GM19025 (cell line): ENCODE measurements at regions not wholly inside any gene's neighbourhood (a gene's known extent, or its start where the extent isn't known, plus 50 kb on each side); places are given as distances from the start of the nearest gene placed in this dataset.
"Not testable (repeated sequence)": the region's sequence is repeated elsewhere in the genome, so short reads cannot be mapped to it uniquely, and the experiment has no call there.

Source experiments
- ATAC-seq: cut with Tn5 transposase; IDR thresholded peaks from one replicate; pipeline ENCODE4 v1.9.1; 2021; ENCODE audit warnings: mild to moderate bottlenecking, low read depth, moderate library complexity; ENCODE audit not compliant: unreplicated experiment

DNA sequence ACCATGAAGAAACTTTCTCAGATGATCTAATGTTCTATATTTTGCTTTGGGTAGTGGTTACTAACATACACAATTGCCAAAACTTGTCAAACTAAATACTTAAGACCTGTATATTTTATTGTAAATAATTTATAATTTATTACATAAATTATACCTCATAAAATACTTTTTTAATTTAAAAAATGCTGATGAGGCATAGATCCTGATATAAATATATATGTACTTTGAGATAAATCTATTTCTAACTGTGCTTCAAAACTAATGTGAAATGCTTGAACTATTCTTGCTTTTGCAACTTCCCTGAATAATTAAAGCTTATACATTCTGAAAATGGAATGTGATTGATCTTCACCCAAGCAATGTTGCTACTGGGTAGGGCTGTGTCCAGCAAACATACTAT is 568.8 kb downstream of the INSC start:
- ATAC-seq, result no peak

DNA sequence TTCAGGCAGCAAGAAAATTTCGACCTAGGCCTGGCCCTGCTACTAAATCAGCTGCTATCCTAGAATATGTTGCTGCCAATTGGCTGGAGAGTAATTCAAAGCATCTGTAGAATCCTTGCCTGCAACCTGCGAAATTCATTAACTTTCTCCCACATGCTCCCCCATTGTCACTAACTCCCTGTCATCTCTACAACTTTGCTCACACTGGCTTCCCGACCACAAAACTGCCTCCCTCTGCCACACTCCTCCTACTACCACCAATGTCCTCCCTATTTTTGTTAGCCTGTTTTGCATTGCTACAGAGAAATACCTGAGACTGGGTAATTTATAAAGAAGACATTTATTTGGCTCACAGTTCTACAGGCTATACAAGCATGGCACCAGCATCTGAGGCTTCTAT is 570.6 kb downstream of the INSC start:
- ATAC-seq, result no peak

DNA sequence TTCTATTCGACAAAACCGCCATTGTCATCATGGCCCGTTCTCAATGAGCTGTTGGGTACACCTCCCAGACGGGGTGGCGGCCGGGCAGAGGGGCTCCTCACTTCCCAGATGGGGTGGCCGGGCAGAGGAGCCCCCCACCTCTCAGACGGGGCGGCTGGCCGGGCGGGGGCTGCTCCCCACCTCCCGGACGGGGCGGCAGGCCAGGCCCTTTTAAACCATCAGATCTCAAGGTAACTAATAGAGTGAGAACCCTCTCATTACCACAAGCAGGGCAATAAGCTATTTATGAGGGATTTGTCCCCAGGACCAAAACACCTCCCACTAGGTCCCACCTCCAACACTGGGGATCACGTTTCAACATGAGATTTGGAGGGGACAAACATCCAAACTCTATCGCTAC is 571.5 kb downstream of the INSC start:
- ATAC-seq, result not testable (repeated sequence)

DNA sequence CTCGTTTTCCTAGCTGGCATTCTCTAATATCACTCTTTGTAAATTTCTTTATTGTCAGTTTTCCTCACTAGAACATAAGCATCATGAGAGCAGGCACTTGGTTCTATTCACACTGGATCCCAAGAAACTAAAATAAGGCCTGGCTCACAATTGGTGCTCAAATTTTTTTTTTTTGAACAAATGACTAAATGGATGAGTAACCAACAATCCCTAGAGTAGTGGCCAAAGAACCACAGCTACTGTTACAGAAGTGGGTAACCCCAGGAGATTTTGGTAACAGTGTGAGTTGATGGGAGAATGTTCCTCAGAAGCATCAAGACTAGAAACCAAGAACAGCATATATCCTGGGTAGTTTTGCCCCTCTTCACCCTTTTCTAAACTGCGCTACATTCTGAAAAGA is 572.6 kb downstream of the INSC start:
- ATAC-seq, result no peak

DNA sequence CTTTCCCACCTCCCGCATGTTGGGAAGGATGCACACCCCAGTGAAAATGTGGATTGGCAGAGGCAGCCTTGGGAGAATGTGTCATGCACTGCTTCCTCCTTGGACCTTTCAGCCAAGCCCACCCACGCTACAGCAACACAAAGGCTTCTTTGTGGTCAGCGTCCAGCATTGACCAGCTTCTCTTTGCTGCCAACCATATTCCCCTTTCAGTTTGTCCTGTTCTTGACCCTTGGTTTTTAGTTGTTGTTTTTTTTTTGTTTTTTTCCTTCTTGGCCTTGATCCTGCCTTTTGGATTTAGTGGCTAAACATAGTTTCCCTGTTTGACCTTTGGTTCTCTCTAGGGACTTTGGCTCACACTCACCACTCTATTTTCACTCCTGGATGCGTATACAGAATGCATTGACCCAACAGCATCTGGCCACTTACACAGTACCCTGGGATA is 573.6 kb downstream of the INSC start:
- no peak for ATAC-seq

DNA sequence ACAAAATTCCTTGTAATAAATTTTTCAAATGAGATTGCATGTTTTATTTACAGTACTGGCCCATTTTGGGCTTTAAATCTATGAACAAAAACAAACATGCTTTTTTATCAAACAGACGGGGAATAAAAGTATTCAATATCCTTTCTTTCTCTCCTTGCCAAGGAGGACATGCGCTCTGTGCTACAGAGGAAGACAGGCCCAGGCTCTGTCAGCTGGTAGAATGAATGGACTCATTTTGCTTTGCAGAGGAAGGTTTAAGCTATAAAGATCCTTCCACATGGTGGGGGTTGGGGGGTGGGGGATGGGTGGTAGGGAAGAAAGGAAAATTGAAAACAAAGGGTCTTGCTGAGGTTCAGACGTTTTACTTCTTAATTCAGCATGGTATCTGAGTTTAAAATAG is 575.6 kb downstream of the INSC start:
- ATAC-seq, result no peak

DNA sequence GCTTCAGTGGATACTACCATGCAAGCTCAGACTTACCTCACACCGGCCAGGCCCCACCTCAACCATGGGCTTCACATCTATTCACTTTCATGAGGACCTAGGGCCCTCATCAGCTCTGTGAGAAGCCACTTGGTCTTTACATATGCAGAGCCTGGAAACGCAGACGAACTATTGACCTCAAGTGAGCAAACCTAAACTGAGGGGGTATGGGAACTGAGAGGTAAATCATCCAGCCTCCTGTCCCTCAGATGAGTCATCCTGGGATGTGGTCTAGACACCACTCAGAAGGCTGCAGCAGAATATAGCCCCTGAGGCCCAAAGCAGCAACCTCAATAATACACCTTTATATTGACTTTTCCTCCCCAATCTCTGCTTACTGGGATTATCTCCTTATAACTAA is 578.0 kb downstream of the INSC start:
- no peak for ATAC-seq

DNA sequence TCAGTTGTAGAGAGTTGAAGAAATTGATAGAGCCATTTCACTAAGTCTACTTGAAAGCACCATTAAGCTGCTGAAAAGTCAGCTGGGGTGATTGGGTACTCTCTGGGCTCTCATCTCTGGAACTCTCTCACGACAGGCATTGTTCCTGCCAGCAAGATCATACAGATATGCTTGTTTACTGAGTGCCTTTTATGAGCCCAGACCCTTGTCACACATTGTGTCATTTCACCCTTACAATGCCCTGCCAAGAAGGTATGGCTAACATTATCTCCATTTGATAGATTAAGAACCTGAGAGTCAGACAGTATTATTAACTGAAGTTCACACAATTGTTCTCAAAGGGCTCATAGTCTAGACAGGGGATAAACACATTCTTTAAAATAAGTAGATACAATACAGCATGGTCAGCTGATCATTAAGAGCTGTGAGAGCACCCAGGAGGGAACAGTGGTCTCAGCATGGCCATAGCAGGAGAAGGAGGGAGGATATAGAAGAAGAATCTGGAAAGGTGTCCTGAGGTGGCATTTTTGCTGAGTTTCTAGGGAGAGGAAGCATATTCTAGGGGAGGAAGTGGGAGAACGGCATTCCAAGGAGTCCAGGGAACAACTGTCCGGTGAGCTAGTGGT is 580.5 kb downstream of the INSC start:
- ATAC-seq, result no peak

DNA sequence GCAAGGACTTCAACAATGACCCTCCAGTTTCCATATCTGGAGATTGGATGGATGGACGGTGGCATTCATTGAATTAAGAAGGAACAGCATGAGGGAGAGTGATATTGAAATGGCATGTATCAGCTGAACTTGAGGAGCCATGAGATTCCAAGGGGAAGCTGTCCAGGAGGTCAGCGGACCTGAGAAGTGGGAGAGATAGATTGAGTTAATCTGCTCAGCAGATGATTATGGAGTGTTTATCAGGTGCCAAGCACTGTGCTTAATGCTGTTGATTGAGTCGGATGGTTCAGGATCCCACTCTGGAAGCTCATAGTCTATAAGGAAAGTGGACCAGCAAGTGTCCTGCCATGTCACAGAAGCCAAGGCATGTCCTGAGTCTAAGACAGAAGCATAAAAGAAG is 581.3 kb downstream of the INSC start:
- ATAC-seq, result no peak

DNA sequence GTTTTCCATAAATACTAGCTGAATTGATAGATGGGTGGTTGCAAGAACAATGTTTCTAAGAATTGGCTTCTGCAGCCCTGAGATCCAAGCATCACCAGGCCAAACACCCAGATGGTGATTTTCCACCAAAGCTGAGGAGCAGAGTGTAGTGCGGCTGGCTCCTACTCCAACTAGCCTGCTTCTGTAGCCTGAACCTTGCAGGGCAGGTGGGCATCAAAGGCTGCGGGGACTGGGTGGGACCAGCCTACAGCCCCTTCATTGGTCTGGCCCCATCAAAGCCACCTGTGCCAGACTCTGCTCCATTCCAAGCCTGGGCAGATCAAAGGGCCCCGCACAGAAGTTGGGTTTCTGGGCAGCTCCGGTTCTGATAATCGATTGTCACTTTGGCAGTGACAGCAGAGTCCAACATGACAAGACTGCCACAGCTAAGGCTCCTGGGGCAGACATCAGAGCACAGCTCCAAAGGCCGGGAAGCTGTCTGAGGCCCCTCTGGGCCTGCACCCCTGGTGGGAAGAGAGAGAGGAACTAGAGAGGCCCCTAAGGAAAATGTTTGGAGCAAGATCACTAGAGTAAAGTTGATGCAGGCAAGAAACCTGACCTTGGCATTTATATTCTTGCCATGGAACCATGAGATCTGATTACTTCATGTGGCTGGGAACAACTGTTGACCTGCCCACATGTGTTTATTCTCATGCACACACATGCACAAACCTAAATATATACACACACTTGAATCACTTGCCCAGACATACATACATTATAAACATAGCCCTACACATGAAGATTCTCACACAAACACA is 582.9 kb downstream of the INSC start:
- no peak for ATAC-seq

DNA sequence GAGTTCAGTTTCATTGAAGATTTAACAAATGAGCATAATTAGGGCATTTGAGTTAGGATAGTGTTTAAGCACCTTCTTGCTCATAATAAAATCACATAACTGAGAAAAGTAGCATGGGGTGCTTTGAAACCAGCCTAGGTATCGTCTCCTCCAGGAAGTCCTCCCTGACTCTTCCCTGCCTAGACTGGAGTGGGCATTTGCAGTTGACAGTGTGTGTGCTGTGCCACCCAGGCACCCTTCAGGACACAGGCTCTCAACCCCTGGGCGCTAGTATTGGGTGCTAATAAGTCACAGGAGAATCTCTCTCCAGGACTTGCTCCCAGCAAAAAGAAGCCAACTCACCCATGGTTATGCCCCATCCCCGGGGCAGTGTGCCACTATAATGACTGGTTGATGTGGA is 584.1 kb downstream of the INSC start:
- ATAC-seq, result no peak

DNA sequence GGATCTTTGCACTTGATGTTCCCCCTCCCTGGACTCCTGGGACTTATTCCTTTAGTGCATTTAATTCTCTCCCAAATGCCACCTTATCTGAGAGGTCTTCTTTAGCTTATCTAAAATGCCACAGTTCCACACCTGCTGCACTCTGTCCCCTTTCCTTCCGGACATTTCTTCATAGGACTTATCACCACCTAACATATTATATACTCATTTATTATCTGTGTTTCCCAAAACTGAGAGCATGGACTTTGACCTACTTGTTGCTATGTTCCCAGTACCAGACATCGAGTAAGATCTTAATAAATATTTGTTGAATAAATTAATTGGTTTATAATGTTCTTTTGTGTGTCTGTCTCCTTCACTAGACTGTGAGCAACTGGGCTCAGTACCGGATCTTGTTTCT is 585.3 kb downstream of the INSC start:
- ATAC-seq, result no peak

DNA sequence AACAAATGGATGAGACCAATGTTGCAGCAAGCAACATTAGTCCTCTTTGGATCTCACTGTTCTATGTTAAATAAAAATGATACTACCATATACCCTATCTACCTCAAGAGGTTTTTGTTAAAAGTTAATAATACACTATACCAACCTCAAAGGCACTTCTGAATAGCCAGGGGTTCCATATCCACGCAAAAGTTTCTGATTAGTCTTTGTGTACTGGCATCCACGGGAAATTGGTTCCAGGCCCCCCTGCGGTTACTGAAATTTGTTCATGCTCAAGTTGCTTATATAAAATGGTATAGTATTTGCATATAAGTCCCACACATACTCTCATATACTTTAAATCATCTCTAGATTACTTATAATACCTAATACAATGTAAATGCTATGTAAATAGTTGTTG is 585.7 kb downstream of the INSC start:
- ATAC-seq, result no peak

DNA sequence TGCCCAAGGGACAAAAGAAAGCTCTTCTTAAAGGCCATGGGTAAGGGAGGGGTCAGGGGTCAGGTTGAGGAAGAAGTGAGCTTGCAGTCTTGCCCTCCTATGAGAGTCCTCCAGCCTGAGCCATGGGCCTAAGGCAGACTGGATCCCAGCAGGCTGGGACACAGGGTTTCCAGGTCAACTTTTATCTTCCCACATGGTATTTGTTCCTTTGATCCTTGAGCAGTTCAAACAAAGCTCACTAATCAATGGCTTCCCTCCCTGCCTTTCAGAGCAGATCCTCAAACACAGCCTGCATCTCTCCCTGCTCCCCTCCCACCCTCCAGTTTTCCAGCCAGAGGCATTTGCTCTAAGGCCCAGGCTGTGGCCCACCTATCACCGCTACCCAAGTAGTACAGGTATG is 589.3 kb downstream of the INSC start:
- no peak for ATAC-seq

DNA sequence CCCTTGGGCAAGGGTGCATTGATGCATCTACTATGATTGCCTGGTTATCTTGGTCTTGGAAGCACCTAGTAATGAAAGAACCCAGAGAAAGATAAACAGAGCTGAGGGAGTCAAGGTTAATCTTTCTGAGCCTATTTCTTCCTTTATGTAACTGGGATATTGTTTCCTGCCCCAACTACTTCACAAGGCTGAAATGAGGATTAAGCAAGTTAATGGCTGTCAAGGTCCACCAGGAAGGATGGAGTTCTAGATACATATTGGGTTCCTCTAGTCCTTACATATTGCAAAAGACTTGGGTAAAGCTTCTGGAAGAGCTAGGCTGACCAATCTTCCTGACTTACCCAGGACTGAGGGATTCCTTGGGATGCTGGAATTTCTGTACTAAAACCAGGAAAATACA is 589.8 kb downstream of the INSC start:
- ATAC-seq, result no peak

DNA sequence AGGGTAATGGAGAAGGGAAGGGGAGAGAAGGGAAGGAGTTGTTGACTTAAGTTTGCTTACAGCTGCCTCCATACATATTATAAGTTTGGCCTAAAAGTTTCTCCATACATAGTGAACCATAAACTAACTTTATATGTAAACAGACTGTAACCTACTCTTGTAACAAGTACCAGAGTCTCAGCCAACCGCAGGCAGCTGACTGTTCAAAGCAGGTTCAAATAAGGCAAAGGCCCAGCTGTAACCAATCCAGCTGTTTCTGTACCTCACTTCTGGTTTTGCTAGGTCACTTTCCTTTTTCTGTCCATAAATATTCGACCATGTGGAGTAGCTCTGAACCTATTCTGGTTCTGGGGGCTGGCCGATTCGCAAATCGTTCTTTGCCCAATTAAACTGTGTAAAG is 591.2 kb downstream of the INSC start:
- no peak for ATAC-seq

DNA sequence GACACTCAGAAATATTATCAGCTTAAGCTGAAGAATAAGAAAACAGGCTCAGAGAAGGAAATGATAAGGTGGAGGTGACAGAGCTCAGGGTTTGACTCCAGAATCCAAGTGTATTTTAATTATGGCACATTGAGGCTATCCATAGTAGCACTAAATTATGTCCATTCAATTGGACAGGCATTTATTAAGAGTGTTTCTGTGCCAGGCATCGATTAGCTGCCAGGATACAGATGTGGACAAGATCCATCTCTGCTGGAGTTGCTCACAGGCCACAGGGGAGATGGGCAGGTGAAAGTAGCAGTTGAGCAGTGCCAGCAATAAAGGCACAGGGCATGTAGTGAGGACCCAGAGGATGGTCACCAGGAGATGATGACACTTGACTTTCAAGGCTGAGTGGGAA is 592.5 kb downstream of the INSC start:
- ATAC-seq, result no peak

DNA sequence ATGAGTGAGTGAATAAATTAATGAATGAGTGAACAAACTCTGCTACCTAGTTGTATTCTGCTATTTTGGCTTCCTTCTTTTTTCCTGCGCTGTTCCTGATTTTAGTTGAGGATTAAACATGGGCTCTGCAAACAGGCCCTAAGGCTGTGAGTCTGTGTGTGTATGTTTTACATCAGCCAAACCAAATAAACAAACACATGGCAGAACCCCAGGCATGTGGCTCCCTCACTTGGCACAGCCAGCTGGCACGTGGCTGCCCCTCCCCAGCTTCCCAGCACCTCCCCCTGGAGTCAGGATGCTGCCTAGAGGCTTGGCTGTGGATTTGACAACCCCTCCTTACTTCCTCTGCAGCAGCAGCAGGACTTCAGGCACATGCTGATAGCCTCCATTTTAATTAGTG is 593.2 kb downstream of the INSC start:
- no peak for ATAC-seq

DNA sequence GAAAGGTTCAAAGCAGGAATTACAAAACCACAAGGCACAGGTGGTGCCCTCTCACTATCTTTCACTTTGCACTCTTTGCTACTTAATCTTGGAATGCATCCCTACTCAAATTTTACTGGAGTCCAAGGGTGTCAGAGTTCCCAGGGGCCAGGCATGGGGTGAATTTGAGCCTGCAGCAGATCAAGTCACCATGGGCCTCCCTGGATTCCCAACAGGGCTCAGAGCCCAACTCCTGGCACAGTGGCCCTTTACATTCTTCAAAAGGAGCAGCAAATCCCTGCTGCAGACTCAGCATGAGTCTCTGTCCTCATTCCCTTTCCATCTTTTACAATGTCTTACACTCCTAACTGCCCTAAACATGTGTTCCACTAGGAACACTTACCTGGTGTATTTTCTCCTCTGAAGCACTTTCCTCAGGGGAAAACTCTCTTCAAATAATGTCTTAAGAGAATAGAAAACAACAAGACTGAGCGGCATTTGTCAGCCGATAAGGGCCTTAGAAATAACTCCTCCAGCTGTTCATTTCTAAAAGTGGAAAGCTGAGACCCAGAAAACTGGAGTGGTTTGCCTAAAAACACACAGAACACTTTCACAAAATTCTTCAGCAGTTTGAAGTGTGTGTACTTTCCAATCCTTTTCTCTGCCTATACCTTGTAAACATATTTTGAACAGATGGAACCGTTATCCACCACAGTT is 596.0 kb downstream of the INSC start:
- ATAC-seq, result no peak

DNA sequence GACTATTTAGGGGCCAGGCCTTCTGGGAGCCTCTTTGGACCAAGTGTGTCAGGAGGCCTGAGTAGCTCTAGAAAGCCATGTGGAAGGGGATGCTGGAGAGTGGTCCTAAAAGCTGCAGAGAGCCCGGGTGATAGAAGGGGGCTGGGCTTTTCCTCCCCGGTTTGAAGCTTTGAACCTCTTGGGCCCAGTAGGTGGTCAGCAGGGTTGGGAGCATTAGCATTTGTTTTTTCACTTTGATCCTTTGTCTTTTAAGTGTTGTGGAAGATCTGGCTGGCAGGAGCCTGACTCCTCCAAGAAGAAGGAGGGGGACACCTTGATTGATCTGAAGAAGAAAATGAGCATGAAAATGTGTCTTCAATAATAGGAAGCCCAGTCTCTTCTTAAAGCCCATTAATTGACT is 596.6 kb downstream of the INSC start:
- no peak for ATAC-seq

DNA sequence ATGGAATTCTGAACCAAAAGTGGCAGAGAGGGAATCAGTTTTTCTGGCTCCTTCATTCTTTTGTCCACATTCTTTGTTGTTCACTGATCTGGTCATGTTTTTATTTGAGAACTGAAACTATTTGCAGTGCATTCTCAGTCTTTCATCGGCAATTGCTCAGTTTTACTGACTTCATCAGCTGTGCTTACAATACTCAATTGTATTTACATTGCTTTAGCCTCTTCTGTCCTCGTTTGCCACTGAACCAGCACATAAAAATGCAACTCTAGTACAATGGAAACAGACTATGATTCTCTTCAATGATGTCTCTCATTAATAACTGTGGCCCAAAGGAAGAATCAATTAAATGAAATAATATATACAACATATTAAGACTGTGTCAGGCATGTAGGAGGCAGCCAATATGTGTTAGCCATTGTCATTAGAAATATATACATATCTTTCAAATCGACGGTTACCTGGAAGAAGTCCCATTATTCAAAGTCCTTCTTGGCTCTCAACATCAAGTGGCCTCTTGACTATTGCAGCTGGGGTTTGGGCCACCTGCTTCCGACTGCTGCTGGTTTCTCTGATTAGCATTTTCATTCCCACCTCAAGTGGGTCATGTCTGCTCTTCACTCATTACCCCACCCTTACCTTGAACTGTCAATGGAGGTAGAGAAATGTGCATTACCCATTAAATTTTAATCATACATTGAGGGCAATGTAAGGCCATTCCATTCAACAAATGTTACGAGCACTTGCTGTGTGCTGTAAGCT is 600.1 kb downstream of the INSC start:
- no peak for ATAC-seq
